Sciatic nerve (tissue), 2 donors: ENCODE measurements at regions not wholly inside any gene's neighbourhood (a gene's known extent, or its start where the extent isn't known, plus 50 kb on each side); places are given as distances from the start of the nearest gene placed in this dataset.
A peak's percentile ranks its signal among the peaks of the same experiment; 100 is the strongest.

Source experiments
- ATAC-seq: fragments of 200-7000 bp; cut with Tn5 transposase; one replicate; pipeline ENCODE4 v1.9.1; 2020; ENCODE audit warnings: mild to moderate bottlenecking, moderate library complexity
- DNase-seq: peaks from one replicate; pipeline ENCODE4 v3.0.0-alpha.2; 2020; ENCODE audit warnings: low spot score
- intact Hi-C: fragments of 100-400 bp; cut with DNase I; formaldehyde crosslinking; loops from one replicate; pipeline ENCODE4 v1.14.2; 2022
- donor health status: DM: no; HTN: no; CAD: no.
- donor health status: DM: no; HTN: no; CAD: no.

DNA sequence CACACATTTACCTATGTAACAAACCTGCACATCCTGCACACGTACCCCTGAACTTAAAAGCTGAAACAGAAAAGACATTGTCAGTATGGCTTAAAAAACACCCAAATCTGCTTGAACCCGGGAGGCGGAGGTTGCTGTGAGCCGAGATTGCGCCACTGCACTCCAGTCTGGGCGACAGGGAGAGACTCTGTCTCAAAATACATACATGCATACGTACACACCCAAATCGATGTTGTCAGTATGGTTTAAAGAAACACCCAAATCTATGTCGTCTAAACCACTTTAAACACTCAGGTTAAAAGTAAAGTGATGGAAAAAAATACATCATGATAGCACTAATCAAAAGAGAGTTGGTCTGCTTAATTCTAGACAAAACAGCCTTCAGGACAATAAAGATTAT lies 257.5 kb downstream of the RPRM start:
- intact Hi-C loops, result no loop called here
- no peak for DNase-seq

DNA sequence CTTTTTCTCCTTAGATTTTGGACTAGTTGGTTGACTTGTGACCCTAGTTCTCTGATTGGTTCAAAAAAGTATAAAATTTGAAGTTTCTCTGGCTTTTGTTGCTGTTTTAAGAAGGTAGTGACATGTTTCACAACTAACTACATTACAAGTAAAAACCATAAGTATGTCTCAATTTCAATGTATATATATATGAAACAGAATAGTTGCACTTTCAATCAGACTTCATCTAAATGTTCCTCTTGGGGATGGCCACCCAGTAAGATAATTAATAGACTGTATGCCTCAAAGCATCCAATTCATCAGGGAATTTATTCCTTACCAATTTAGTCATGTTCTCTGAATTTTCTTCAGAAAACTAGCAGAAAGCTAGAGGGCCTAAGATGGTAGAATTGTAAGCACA lies 259.7 kb downstream of the RPRM start:
- ATAC-seq, result no peak
- intact Hi-C loops, result no loop called here
- DNase-seq, result no peak

More for the DNA sequence above, 257.5 kb downstream of the RPRM start:
- ATAC-seq, result no peak

DNA sequence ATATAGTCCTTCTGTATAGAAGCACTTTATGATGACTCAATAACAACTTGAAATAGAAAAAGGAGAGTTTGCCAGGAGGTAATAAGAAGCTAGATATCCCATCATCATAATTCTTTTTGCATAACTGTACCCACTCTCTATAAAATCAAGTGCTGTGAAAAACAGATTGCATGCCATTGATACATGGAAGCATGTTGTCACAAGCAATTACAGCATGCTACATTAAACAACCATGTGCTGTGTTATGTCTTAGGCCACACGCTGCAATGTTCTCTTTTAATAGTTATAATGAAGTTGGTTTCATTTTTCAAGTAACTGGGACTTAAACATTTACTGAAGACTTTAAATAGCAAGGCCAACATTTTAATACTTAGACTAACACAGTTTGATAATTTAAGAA lies 264.2 kb downstream of the RPRM start:
- intact Hi-C loops, result no loop called here
- ATAC-seq (no peak), DNase-seq (no peak)

DNA sequence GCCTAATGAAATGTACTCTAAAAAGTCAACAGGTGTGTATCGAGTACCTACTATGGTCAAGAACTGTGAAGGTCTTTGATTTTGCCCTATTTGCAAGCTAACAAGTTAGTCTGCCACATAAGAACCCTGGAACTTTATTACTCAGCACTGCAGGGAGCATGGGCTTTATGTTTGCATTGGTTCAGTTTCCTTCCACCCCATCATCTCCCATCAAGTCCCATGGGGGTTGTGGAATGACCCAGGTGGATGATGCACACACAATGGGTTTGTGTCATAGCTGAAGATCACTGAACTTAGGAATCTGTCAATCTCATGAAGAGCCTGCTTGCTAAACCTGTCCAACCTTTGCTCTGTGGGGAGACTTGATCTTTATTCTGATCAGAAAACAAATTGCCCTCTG lies 265.5 kb downstream of the RPRM start:
- DNase-seq, result no peak
- intact Hi-C loops, result no loop called here
- no peak for ATAC-seq

DNA sequence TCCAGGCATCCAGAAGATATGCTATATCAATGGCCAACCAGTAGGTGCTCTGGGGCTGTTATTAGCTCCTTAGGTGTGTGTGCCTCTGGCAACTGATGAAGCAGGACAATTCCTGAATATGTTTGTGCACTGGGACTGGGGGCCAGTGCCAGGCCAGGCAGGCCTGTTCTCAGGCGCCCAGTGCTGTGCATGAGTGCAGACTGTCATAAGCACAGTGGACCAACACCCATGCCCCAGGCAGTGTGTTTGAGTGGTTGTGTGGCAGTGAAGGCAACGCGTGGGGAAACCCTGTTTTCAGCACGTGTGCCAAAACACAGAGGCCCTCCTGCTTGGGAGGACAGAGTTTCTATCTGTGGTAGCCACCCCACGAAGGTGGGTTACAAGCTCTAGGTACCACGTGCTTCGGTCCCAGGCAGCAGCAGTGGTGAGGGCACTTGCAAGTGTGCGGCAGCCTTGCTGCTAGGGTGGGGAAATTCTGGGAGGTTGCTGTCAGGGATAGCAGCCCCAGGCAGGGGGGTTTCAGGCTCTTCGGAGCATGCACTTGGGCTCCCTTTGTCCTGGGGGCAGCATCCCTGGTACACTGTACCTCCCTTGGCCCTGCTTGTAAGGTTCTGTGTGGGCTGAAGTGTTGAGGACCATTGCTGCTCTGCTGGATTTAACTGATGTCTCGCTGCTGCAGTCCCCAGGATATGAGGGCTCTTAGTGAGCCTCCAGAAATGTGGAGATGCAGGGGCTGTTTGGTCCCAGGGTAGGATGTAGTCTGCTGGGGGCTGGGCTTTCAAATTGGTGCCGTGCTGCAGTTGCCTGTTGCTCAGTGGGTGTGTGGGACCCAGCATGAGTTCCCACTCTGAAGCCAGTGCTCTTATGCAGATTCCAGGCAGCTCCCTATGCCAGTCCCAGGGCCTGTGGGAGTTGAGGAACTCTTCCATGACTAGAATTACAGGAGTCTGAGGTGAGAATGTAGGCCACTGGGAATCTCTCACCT lies 280.9 kb downstream of the RPRM start:
- DNase-seq (no peak), ATAC-seq (peak; percentile 30)
- intact Hi-C loops, result no loop called here

DNA sequence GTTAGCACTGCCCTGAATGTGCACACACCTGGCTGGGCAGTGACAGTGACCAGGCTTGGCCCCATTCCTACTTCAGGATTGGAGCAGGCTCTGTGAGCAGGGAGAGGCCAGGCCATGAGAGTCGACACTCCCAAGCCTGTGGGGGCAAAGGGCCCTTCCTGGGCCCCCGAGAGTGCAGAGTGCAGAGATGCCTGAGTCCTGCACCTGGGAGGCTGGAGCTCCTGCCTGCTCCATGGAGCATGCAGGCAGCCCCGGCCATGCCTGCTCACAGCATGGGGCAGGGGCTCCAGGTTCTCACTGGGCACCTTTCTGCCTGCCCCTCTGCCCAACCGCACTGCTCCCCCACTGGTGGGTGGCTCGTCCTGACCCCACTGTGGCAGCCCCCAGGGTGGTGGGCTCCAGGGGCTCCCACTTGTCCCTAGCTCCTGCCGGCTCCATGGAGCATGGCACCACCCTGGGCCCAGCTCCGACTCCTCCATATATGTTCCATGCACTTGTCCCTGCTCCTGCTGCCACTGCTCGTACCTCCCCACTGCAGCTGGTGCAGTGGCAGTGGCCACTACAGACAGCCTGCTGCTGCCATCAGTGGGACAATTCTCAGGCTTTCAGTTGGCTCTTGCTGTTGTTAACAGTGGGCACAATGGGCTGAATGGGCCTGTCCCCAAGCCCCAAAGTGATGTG lies 282.0 kb downstream of the RPRM start:
- intact Hi-C loops, result no loop called here
- no peak for DNase-seq
- ATAC-seq, result no peak

DNA sequence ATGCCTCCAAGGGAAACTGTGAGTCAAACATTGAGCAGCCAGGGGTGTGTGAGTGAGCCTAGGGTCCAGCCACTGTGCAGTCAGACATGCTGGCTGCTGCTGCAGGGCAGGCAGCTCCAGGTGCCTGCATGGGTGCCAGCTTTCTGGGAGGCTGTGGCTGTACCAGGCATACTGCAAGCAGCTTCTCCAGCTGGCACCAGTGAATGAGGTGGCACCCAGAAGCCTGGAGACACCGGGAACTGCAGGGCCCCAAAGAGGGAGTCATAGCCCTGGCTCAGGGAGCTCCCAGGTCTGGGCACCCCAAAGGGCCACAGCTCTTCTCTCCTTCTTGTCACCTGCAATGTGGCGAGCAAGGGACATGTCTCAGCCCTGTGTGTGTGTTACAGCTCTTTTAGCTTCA lies 283.2 kb downstream of the RPRM start:
- ATAC-seq (no peak), DNase-seq (no peak)
- intact Hi-C loops, result no loop called here

DNA sequence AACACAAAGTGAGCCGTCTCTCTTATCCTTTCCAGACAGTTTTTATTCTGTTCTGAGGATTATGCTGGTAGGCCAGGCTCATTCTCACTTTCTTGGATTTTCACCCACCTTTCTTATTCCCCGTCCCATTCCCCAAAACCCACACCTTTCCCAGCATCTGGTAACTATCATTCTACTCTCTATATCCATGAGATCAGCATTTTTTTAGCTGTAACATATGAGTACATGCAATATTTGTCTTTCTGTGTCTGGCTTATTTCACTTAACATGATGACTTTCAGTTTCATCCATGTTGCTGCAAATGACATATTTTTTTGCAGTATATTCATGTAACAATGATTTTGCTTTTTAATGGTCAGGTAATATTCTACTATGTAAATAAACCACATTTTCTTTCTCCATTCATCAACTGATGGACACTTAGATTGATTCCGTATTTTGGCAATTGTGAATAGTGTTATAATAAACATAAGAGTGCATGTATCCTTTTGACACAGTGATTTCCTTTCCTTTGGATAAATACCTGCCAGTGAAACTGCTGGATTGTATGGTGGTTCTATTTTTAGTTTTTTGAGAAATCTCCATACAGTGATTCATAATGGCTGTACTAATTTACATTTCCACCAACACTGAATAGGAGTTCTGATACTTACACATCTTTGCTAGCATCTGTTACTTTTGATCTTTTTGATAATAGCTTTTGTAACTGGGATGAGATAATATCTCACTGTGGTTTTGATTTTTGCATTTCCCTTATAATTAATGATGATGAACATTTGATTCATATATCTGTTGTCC lies 289.3 kb downstream of the RPRM start:
- ATAC-seq (no peak), DNase-seq (no peak)
- intact Hi-C loops, result no loop called here

DNA sequence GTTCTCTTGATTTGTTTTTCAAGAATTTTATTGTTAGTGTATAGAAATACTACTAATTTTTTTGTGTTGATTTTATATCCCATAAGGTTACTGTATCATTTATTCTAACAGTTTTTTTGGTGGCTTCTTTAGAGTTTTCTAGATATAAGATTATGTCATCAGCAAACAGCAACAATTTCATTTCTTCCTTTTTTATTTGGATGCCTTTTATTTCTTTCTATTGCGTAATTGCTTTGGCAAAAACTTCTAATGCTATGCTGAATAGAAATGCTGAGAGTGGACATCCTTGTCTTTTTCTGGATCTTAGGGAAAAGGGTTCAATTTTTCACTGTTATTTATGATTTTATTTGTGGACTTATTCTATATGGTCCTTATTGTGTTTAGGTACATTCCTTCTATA lies 298.8 kb downstream of the RPRM start:
- no peak for ATAC-seq
- DNase-seq, result no peak
- intact Hi-C loops, result no loop called here

DNA sequence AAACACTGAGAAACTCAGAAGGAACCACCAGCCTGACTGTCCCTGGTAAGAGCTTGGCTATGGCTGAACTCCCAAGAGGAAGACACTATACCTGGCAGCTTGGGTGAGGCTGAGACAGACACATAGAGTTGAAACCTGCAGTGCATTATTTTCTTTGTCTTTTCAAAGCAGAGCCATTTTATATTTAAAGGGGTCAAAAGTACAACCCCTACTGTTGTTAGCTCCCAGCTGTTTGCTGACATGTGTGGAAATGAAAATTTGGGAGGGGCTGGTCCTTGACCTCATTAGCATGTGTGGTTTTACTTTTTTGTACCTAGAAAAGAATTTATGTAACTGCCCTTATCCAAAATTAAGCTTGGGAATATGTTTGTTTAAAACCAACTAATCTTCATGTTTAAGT lies 309.0 kb downstream of the RPRM start:
- ATAC-seq (no peak), DNase-seq (no peak)
- intact Hi-C loops, result no loop called here

DNA sequence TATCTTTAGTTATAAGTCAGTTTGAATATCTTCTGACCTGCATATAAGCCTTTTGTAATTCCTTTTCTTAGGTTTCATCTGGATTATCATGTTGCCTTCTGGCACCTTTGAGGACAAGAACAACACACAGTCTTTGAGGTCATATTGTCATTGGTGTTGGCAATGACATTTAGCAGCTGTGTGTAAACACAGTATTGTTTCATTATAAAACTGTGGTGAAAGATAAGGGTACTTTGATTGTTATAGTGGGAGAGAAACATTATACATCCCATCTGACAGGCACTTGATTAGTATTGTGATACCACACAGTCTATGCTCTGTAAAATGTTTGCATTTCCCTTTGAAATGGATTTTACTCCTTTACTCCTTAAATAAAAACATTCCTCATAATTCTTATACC lies 313.5 kb downstream of the RPRM start:
- DNase-seq (no peak), ATAC-seq (no peak)
- intact Hi-C loops, result no loop called here

DNA sequence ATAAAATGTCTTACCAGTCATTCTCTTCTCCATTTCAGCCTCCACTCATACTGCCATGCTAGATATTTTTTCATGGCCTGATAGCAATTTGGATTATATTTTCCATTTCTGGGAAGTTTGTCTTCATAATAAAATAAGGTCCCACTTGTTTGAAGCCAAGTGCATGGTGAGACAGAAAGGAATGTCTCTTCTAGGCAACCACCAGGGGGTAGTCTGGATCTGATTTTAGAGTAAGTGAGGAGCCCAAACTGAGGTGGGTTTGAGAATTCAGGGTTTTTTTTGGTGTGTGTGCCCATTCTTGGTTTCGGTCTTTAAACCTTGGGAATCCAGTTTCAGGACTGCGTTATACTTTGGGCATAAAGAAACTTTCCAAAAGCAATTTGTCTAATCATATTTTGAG lies 315.5 kb downstream of the RPRM start:
- DNase-seq, result no peak
- intact Hi-C loops, result no loop called here
- no peak for ATAC-seq

DNA sequence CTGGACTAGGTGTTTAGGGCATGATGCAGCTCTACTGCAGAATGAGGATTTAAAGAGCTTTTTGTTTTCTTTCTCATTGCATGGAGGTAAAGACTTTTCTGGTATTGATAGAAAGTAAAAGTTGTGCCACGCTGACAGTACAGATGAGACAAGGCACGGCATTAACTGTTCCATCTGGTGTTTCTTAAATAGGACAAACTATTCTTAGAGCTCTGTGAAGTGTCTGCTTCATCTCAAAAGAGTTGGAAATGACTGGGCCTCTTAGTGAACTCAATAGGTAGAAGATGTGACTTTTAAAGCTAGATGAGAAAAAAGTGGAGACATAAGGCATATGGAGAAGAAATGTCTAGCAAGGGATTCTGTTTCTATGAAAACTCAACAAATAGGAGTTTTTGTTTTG lies 321.8 kb downstream of the RPRM start:
- intact Hi-C loops, result no loop called here
- ATAC-seq, result no peak

DNA sequence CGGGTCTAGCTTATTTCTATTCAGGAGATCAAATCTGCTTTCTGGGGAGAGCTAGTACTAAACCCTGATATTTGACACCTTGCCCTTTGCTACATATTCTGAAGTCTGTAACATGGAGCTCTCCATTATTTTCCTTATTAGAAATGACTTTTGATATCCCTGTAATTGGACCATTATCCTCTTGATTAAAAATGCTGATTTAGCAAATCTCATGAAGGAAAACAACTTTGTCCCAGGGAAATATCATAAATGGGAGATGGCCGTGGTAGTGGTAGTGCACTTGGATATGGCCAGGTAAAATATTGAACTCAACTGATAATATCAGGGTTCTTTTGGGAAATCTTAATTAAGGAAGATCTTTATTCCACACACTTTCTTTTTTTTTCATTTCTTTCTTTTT lies 326.5 kb downstream of the RPRM start:
- ATAC-seq (no peak), DNase-seq (no peak)
- intact Hi-C loops, result no loop called here

More for the DNA sequence above, 321.8 kb downstream of the RPRM start:
- no peak for DNase-seq

DNA sequence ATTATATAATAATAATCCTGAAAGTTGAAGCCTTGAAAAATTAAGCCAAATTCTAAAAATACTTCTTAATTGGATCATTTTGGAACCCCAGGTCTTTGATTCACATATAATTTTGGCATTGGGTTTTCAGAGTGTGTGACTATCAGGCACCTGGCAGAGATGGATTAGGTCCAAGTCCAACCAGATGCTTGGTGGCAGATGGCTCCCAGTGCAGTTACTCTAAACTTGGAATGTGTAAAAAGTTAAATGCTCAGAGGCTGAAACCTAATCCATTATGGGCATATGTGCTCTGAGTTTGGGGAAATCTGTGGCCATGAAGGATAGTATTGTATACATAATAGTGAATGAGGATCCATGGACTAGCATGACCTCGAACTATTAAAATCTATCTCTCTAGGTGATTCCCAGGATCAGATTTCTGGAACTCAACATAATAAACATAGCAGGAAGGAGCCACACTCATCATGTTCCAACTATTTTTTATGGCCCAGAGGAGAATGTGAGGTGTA lies 333.0 kb downstream of the RPRM start:
- ATAC-seq (no peak), DNase-seq (no peak)
- intact Hi-C loops, result no loop called here

DNA sequence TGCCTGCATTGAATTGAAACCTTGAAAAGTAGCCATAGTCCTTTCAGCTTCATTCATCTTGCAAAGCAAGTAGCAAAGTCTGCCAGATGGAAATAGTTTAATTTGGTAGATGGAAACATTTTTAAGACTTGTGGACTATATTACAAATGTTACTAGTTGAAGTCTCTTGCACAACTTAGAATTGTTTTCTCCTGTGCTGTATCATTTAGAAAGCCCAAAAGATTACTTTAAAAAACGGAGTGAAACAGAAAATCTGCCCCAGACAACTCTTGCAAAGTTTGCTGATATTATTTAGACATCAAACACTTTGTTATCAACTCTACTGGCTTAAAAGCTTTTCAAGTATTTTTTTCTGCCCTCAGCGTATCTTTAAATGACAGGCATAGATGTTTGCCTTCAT lies 335.0 kb downstream of the RPRM start:
- DNase-seq (no peak), ATAC-seq (no peak)
- intact Hi-C loops, result no loop called here

DNA sequence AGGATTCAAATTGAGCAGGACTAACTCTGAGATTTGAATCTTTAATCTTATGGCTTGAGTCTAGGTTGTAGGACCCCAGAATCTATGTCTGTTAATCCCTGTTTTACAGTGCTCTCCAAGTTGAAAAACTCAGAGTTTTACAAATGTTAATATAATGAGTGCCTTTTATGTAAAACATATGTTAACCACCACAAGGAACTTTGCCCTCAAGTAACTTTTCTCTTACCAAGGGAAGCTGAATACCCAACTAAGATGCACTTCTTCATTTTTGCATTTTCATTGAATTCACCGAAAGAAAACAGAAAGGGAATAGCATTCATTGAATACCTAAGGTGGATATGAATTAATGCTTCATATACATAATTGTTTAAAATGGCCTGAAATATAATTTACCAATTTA lies 338.1 kb downstream of the RPRM start:
- ATAC-seq (no peak), DNase-seq (no peak)
- intact Hi-C loops, result no loop called here

DNA sequence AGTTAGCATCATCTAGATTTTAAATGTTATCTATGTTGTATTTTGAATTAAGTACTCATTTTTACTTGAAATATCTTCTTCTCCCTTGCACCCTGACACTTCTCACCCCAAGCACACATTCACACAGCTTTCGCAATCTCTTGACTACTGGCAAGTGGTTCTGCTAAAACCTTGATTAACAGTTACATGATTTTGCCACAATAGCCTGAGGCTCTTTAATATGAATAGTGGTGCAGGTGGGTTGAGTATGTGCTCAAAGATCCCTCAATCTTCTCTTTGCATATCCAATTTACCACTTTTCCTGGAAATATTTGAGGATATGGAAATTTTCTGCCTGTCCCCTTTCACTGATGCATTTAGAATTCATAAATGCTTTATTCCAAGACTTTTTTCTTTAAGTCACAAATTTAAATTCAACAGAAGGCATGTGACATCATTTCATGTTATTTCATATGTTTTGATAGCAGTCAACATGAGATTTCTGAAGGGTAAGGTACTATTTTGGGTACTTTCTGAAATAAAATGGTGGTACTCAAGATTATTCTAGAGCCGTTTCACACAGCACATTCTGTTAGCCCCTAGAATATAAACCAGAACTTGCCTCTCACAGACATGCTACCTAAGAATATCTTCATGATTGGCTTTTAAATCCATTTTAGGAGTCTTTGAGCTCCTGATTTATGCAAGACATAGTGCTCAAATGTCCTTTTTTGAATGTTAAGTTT lies 339.7 kb downstream of the RPRM start:
- DNase-seq (no peak), ATAC-seq (no peak)
- intact Hi-C loops, result loop anchor here (10.0 kb wide), 1 partner anchor 1894 kb away; no protein-coding TSS in a partner anchor

DNA sequence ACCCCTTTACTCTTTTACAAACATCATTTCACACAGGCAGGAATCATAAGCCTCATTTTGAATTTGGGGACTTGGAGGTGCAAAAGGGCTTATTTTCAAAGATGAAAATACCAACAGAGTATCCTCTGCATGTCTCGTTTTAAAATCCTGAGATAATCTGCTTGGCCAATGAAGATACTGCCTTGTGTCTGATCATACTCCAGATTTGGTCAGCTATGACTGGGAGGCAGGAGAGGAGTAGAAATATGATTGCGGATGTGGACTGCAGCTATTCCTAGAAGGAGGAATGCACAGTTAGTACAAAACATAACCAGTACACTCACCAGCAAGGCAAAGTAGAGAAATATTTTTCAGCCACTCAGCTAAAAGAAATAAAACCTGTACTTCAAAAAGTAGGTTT lies 342.3 kb downstream of the RPRM start:
- intact Hi-C loops, result loop anchor here (10.0 kb wide), 1 partner anchor 1891 kb away; no protein-coding TSS in a partner anchor
- DNase-seq (no peak), ATAC-seq (no peak)
